A549 (cell line): ENCODE measurements at regions not wholly inside any gene's neighbourhood (a gene's known extent, or its start where the extent isn't known, plus 50 kb on each side); places are given as distances from the start of the nearest gene placed in this dataset.

Experiments
- ATAC-seq, 2 experiments: fragments of 200-7000 bp in 1 of 2; fragments of >200 bp in 1 of 2; cut with Nextera tagmentation in 1 of 2; cut with Tn5 transposase in 1 of 2; 3 replicates each; pipeline versions ENCODE4 v1.8.0 to v1.9.1; 2018 to 2020; ENCODE audit warnings: mild to moderate bottlenecking in 1 of 2, moderate library complexity in 1 of 2
- CTCF ChIA-PET: fragments of 300-600 bp; sonication (Branson Sonifier 250); formaldehyde crosslinking; extraction: SDS; loops from one replicate; lab custom pipeline; 2021; ENCODE audit warnings: antibody characterized with exemption, inconsistent platforms; lab: Yijun Ruan, JAX
- POLR2A ChIA-PET: fragments of 350-600 bp; formaldehyde crosslinking; extraction: SDS; loops from one replicate; lab custom pipeline; 2021; ENCODE audit warnings: antibody characterized with exemption, inconsistent platforms; lab: Yijun Ruan, JAX
- DNase-seq, 2 experiments: peaks; one replicate each; pipeline versions ENCODE4 v3.0.0 to v3.0.0-alpha.2; 2011 to 2016; ENCODE audit warnings: low read depth in 1 of 2, low spot score in 1 of 2
- FAIRE-seq: peaks from 2 replicates; lab custom pipeline; 2011; peaks lifted over from hg19 to GRCh38; lab: Jason Lieb, UNC
- H3K27ac ChIP-seq, 2 experiments: fragments of >200 bp; sonication (Bioruptor Twin); formaldehyde crosslinking; 3 replicates each; pipeline ENCODE4 v1.5.1; 2016 to 2017
- H3K4me1 ChIP-seq: fragments of >200 bp; sonication (Bioruptor Twin); formaldehyde crosslinking; 3 replicates; pipeline ENCODE4 v1.6.1; 2016
- H3K4me2 ChIP-seq: fragments of >200 bp; sonication (Bioruptor Twin); formaldehyde crosslinking; 3 replicates; pipeline ENCODE4 v1.6.1; 2016
- H3K4me3 ChIP-seq: fragments of >200 bp; sonication (Bioruptor Twin); formaldehyde crosslinking; 3 replicates; pipeline ENCODE4 v1.5.1; 2016
- H3K9me3 ChIP-seq: fragments of >200 bp; sonication (Bioruptor Twin); formaldehyde crosslinking; 3 replicates; pipeline ENCODE4 v1.6.1; 2016
- CBX2 ChIP-seq: fragments of 200-600 bp; sonication (generic); IDR thresholded peaks from 2 replicates; pipeline ENCODE4 v1.6.1; 2016; ENCODE audit warnings: low read depth, mild to moderate bottlenecking, borderline replicate concordance
- CEBPB ChIP-seq, 2 experiments: fragments of >200 bp in 1 of 2; sonication (Bioruptor Twin) in 1 of 2; formaldehyde crosslinking in 1 of 2; IDR thresholded peaks; 2 replicates each; pipeline ENCODE4 v1.6.1; 2012 to 2016
- CHD2 ChIP-seq: fragments of 150-350 bp; IDR thresholded peaks from 2 replicates; pipeline ENCODE4 v1.6.1; 2014; ENCODE audit warnings: low read length; ENCODE audit not compliant: partially characterized antibody
- CHD4 ChIP-seq: fragments of 200-600 bp; sonication (generic); IDR thresholded peaks from 2 replicates; pipeline ENCODE4 v1.6.1; 2016; ENCODE audit warnings: antibody characterized with exemption, mild to moderate bottlenecking, borderline replicate concordance
- EP300 ChIP-seq, 2 experiments: fragments of >200 bp; sonication (Bioruptor Twin); formaldehyde crosslinking; IDR thresholded peaks; 2 replicates in 1 of 2; 3 replicates in 1 of 2; pipeline ENCODE4 v1.6.1; 2016 to 2017
- ESRRA ChIP-seq: fragments of 150-350 bp; IDR thresholded peaks from 2 replicates; pipeline ENCODE4 v1.6.1; 2014; ENCODE audit warnings: mild to moderate bottlenecking, low read length, borderline replicate concordance
- FOSB ChIP-seq: fragments of 250-450 bp; sonication (Bioruptor Pico); IDR thresholded peaks from 2 replicates; pipeline ENCODE4 v1.5.0; 2020; ENCODE audit warnings: mild to moderate bottlenecking, moderate library complexity
- HDAC2 ChIP-seq: fragments of 200-600 bp; sonication (generic); IDR thresholded peaks from 2 replicates; pipeline ENCODE4 v1.6.1; 2016
- HEYL ChIP-seq: fragments of 250-450 bp; sonication (Bioruptor Pico); IDR thresholded peaks from 2 replicates; pipeline ENCODE4 v1.8.0; 2021; ENCODE audit warnings: mild to moderate bottlenecking, moderate library complexity
- HOXA7 ChIP-seq: fragments of 250-450 bp; sonication (Bioruptor Pico); IDR thresholded peaks from 2 replicates; pipeline ENCODE4 v1.5.0; 2020; ENCODE audit warnings: mild to moderate bottlenecking, moderate library complexity
- KDM1A ChIP-seq: fragments of 200-600 bp; sonication (generic); IDR thresholded peaks from 2 replicates; pipeline ENCODE4 v1.6.1; 2016; ENCODE audit warnings: low read depth, mild to moderate bottlenecking
- MAFK ChIP-seq: fragments of 450-650 bp; IDR thresholded peaks from 2 replicates; pipeline ENCODE4 v1.6.1; 2014; ENCODE audit not compliant: partially characterized antibody
- MYC ChIP-seq: IDR thresholded peaks from 2 replicates; pipeline ENCODE4 v1.6.1; 2012; ENCODE audit warnings: mild to moderate bottlenecking, inconsistent platforms, low read length, improper control_type of control experiment, borderline replicate concordance
- NFE2L2 ChIP-seq: fragments of 150-350 bp; conservative IDR thresholded peaks from 2 replicates; pipeline ENCODE4 v1.6.1; 2014; ENCODE audit warnings: low read length
- NPAS2 ChIP-seq: fragments of 250-450 bp; sonication (Bioruptor Pico); IDR thresholded peaks from 2 replicates; pipeline ENCODE4 v1.8.0; 2022; ENCODE audit warnings: mild to moderate bottlenecking, moderate library complexity, borderline replicate concordance
- NR3C1 ChIP-seq: fragments of >200 bp; sonication (Bioruptor Twin); formaldehyde crosslinking; IDR thresholded peaks from 3 replicates; pipeline ENCODE4 v1.6.1; 2017
- PHF8 ChIP-seq: fragments of 200-600 bp; sonication (generic); IDR thresholded peaks from 2 replicates; pipeline ENCODE4 v1.6.1; 2016; ENCODE audit warnings: low read depth, mild to moderate bottlenecking, antibody characterized with exemption, moderate library complexity, borderline replicate concordance
- RAD21 ChIP-seq, 2 experiments: fragments of >200 bp in 1 of 2; sonication (Bioruptor Twin) in 1 of 2; formaldehyde crosslinking in 1 of 2; IDR thresholded peaks in 1 of 2; conservative IDR thresholded peaks in 1 of 2; 2 replicates in 1 of 2; 3 replicates in 1 of 2; pipeline ENCODE4 v1.6.1; 2012 to 2018; ENCODE audit warnings: inconsistent platforms in 1 of 2
- RARB ChIP-seq: fragments of 250-450 bp; sonication (Bioruptor Pico); IDR thresholded peaks from 2 replicates; pipeline ENCODE4 v1.8.0; 2021; ENCODE audit warnings: mild to moderate bottlenecking, moderate library complexity
- RFX5 ChIP-seq: fragments of 450-650 bp; IDR thresholded peaks from 2 replicates; pipeline ENCODE4 v1.7.1; 2014; ENCODE audit warnings: antibody characterized with exemption, mild to moderate bottlenecking, moderate library complexity
- ZC3H11A ChIP-seq: fragments of 450-650 bp; IDR thresholded peaks from 2 replicates; pipeline ENCODE4 v1.6.1; 2014; ENCODE audit warnings: antibody characterized with exemption, mild to moderate bottlenecking
- ZSCAN20 ChIP-seq: fragments of 250-450 bp; sonication (Bioruptor Pico); IDR thresholded peaks from 2 replicates; pipeline ENCODE4 v1.8.0; 2022; ENCODE audit warnings: mild to moderate bottlenecking, moderate library complexity
- WGBS: methylation state at CpG from one replicate; pipeline ENCODE4 v1.1.6; 2017; ENCODE audit errors: missing lambda C conversion rate; 5-methylcytosine and 5-hydroxymethylcytosine counted together
- TF ChIP-seq, protein P1 (sequence below): fragments of >200 bp; sonication (Bioruptor Twin); formaldehyde crosslinking; IDR thresholded peaks from 2 replicates; pipeline ENCODE4 v1.6.1; 2016
- TF ChIP-seq, protein P2 (sequence below): fragments of >200 bp; sonication (Bioruptor Twin); formaldehyde crosslinking; IDR thresholded peaks from 3 replicates; pipeline ENCODE4 v1.5.1; 2016
- TF ChIP-seq, protein P3 (sequence below): IDR thresholded peaks from 2 replicates; pipeline ENCODE4 v1.6.1; 2012
- TF ChIP-seq, protein P4 (sequence below): fragments of 250-450 bp; sonication (Bioruptor Pico); IDR thresholded peaks from 2 replicates; pipeline ENCODE4 v1.5.0; 2020; ENCODE audit warnings: low read depth, mild to moderate bottlenecking, moderate library complexity

DNA sequence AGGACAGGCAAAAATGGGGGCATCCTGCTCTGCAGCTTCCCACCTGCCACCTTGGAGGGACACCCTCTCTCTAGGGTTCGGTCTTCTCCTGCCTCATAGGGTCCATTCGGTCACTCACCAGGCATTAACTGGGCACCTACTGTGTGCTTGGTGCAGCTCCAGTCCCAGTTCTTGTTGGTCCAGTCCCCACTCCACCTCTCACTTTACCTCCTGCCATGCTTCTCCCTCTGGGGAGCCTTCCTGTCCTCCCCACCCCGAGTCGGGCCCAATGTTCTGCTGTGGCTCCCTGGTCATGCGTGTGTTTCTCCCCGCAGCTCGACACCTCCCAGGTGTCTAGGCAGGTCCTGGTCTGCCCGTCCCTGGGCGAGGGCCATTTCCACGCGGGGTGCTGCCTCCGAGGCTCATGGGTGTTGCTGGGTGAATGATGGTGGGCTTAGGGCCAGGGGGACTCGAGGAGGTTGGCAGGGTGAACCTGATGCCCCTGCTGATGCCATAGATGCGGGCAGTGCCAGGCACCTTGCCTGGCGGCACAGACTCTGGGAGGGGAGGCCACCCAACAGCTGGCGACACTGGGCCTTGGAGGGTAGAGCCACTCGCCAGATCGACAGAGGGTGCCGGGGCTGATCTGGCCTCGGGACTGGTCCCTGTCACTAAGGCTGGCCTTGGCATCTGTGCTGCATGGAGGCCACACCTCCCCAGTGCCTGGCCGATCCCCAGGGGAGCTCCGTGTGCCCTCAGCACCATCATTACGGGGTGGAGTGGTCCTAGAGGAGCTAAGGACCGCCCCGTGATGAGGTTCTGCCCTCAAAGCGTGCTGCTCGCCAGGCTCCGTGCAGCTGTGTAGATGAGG lies 66.0 kb upstream of the RNU6ATAC start:
- H3K4me3 ChIP-seq = no peak overlapping the region
- CTCF ChIA-PET = interaction anchor here (0.8 to 1.0 kb wide), 3 partner anchors 17 to 161 kb away, joined by 3 read pairs; no protein-coding TSS in a partner anchor
- H3K27ac ChIP-seq = peak overlapping the region in 1 of 2 experiments; percentile 39; a peak in 1 of 6 replicates
- H3K4me2 ChIP-seq = no peak overlapping the region
- no peaks in the 10 kb centered on the region for H3K9me3 ChIP-seq
- WGBS = 60% methylated on average over 15 of the region's 28 CpGs
- ATAC-seq = no peak
- POLR2A ChIA-PET = no interaction called here
- no peak for DNase-seq
- H3K4me1 ChIP-seq = peaks cover 18% of the 10 kb centered on the region; the same call in 2 of the 3 replicates
- TF ChIP-seq NPAS2 (CRISPR knock-in tag) = no peak
- no peak for TF ChIP-seq NR3C1
- TF ChIP-seq CEBPB (IDR thresholded peaks at IDR 0.05) = no peak
- TF ChIP-seq FOSB (CRISPR knock-in tag) = no peak
- TF ChIP-seq RFX5 = no peak
- TF ChIP-seq HDAC2 = no peak
- no peak for TF ChIP-seq HOXA7 (CRISPR knock-in tag)
- TF ChIP-seq EP300 (IDR thresholded peaks at IDR 0.05) = no peak
- TF ChIP-seq MYC = no peak
- TF ChIP-seq, protein P1, sequence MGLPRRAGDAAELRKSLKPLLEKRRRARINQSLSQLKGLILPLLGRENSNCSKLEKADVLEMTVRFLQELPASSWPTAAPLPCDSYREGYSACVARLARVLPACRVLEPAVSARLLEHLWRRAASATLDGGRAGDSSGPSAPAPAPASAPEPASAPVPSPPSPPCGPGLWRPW = no peak
- TF ChIP-seq ZC3H11A = no peak
- TF ChIP-seq ZSCAN20 = no peak
- TF ChIP-seq, all 56 proteins: peak for 0
- no peak for FAIRE-seq

DNA sequence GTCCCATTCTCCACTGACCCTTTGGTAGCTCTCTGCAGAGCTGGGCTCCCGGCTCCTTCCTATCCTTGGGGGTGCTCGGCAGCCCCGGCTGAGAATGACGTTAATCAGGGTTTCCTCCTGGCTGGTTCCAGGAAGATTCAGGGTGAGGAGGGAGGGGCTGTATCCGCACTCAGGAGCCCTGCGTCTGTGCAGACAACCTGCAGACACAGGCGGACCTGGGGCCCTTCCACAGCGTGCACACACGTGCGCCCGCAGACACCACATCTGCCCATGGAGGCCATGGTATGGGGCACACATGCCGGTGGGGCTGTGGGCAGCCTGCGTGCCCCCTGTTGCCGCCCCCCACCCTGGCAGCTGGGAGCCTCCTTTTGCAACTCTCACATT lies 66.6 kb upstream of the RNU6ATAC start:
- TF ChIP-seq, protein P2, sequence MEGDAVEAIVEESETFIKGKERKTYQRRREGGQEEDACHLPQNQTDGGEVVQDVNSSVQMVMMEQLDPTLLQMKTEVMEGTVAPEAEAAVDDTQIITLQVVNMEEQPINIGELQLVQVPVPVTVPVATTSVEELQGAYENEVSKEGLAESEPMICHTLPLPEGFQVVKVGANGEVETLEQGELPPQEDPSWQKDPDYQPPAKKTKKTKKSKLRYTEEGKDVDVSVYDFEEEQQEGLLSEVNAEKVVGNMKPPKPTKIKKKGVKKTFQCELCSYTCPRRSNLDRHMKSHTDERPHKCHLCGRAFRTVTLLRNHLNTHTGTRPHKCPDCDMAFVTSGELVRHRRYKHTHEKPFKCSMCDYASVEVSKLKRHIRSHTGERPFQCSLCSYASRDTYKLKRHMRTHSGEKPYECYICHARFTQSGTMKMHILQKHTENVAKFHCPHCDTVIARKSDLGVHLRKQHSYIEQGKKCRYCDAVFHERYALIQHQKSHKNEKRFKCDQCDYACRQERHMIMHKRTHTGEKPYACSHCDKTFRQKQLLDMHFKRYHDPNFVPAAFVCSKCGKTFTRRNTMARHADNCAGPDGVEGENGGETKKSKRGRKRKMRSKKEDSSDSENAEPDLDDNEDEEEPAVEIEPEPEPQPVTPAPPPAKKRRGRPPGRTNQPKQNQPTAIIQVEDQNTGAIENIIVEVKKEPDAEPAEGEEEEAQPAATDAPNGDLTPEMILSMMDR = no peak
- no peak for TF ChIP-seq CHD4
- no peak for TF ChIP-seq HOXA7 (CRISPR knock-in tag)
- no peak for TF ChIP-seq CHD2
- no peak for TF ChIP-seq MAFK
- no peak for TF ChIP-seq ESRRA
- TF ChIP-seq CBX2 = no peak
- TF ChIP-seq EP300 (IDR thresholded peaks at IDR 0.05) = no peak
- TF ChIP-seq NFE2L2 = no peak
- TF ChIP-seq RAD21 (conservative IDR thresholded peaks at IDR 0.05 in 1 of 2, IDR thresholded peaks at IDR 0.05 in 1 of 2) = no peak
- TF ChIP-seq KDM1A = no peak
- TF ChIP-seq, protein P3, sequence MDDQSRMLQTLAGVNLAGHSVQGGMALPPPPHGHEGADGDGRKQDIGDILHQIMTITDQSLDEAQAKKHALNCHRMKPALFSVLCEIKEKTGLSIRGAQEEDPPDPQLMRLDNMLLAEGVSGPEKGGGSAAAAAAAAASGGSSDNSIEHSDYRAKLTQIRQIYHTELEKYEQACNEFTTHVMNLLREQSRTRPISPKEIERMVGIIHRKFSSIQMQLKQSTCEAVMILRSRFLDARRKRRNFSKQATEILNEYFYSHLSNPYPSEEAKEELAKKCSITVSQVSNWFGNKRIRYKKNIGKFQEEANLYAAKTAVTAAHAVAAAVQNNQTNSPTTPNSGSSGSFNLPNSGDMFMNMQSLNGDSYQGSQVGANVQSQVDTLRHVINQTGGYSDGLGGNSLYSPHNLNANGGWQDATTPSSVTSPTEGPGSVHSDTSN = no peak
- TF ChIP-seq RARB (CRISPR knock-in tag) = no peak
- no peak for TF ChIP-seq ZC3H11A
- TF ChIP-seq, protein P4, sequence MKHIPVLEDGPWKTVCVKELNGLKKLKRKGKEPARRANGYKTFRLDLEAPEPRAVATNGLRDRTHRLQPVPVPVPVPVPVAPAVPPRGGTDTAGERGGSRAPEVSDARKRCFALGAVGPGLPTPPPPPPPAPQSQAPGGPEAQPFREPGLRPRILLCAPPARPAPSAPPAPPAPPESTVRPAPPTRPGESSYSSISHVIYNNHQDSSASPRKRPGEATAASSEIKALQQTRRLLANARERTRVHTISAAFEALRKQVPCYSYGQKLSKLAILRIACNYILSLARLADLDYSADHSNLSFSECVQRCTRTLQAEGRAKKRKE (CRISPR knock-in tag) = no peak
- TF ChIP-seq PHF8 = no peak
- TF ChIP-seq HEYL (CRISPR knock-in tag) = no peak
- 77% methylated on average over 10 of the region's 14 CpGs for WGBS
- DNase-seq (no peak), ATAC-seq (no peak), FAIRE-seq (no peak)
- Histone ChIP-seq H3K4me3 (no peak overlapping the region), H3K4me1 (peaks cover 12% of the 10 kb centered on the region; the same call in 2 of the 3 replicates), H3K9me3 (no peaks in the 10 kb centered on the region), H3K4me2 (no peak overlapping the region), H3K27ac (peak overlapping the region in 1 of 2 experiments; percentile 39; a peak in 1 of 6 replicates)
- CTCF ChIA-PET = no interaction called here
- POLR2A ChIA-PET = no interaction called here
